ENCODE measurements at regions not wholly inside any gene's neighbourhood (a gene's known extent, or its start where the extent isn't known, plus 50 kb on each side); places are given as distances from the start of the nearest gene placed in this dataset.

DNA sequence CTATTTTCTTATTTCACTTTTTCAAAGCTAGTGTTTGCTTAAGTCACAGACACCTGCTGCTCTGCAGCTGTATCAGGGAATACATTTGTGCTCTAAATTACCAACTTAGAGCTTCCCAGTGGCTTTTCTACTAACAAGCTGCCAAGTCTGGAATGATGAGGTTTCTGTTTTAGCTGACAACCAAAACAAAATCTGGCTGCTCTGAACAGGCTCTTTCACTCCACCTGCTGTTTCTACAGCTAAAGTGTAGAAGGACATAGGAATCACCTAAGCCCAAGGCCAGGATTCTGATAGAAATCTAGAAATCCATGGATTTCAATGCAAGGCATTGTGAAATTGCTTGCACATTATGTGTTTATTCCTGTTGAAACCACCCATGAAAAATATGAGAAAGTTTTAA is 201.2 kb downstream of the SUCLG1 start:
- TF ChIP-seq EZH2 (IDR thresholded peaks at IDR 0.05; ENCODE audit: borderline replicate concordance) (no peak), EZH2phosphoT487 (IDR thresholded peaks at IDR 0.05; ENCODE audit: low read depth, severe bottlenecking, unreplicated experiment) (no peak)
- TF ChIP-seq, protein P1, sequence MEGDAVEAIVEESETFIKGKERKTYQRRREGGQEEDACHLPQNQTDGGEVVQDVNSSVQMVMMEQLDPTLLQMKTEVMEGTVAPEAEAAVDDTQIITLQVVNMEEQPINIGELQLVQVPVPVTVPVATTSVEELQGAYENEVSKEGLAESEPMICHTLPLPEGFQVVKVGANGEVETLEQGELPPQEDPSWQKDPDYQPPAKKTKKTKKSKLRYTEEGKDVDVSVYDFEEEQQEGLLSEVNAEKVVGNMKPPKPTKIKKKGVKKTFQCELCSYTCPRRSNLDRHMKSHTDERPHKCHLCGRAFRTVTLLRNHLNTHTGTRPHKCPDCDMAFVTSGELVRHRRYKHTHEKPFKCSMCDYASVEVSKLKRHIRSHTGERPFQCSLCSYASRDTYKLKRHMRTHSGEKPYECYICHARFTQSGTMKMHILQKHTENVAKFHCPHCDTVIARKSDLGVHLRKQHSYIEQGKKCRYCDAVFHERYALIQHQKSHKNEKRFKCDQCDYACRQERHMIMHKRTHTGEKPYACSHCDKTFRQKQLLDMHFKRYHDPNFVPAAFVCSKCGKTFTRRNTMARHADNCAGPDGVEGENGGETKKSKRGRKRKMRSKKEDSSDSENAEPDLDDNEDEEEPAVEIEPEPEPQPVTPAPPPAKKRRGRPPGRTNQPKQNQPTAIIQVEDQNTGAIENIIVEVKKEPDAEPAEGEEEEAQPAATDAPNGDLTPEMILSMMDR (IDR thresholded peaks at IDR 0.05; ENCODE audit: poor library complexity), result peak; percentile 49
